ENCODE measurements at regions not wholly inside any gene's neighbourhood (a gene's known extent, or its start where the extent isn't known, plus 50 kb on each side); places are given as distances from the start of the nearest gene placed in this dataset.

DNA sequence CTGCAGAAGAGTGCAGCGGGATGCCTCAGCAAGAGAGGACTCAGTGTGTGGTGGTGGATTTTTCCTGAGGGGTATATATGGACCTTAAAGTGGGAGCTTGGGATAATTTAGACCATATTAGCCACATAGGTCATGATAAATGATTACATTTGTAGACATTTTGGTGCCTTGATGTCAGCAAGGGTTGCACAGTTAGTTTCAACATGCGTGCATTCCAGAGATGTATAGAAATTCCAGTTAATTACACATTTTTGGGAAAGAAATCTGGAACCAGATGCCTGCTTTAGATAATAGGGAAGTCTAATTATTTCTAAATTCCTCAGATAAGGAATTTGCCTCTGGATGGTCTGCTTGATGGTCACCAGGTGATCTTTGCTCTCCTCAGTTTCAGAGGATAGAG is 440.6 kb upstream of the PAPPA start:
- POLR2A ChIA-PET, result no interaction called here
- H3K4me3 ChIP-seq (ENCODE audit: low read depth, low read length), result no peak overlapping the region
- H3K36me3 ChIP-seq (ENCODE audit: control insufficient read depth, insufficient read depth, low read length), result no peaks in the 10 kb centered on the region
- TF ChIP-seq, protein P1, sequence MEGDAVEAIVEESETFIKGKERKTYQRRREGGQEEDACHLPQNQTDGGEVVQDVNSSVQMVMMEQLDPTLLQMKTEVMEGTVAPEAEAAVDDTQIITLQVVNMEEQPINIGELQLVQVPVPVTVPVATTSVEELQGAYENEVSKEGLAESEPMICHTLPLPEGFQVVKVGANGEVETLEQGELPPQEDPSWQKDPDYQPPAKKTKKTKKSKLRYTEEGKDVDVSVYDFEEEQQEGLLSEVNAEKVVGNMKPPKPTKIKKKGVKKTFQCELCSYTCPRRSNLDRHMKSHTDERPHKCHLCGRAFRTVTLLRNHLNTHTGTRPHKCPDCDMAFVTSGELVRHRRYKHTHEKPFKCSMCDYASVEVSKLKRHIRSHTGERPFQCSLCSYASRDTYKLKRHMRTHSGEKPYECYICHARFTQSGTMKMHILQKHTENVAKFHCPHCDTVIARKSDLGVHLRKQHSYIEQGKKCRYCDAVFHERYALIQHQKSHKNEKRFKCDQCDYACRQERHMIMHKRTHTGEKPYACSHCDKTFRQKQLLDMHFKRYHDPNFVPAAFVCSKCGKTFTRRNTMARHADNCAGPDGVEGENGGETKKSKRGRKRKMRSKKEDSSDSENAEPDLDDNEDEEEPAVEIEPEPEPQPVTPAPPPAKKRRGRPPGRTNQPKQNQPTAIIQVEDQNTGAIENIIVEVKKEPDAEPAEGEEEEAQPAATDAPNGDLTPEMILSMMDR (IDR thresholded peaks at IDR 0.05; ENCODE audit: insufficient read depth, low read depth, low read length), result no peak
- no peaks in the 10 kb centered on the region for H3K27me3 ChIP-seq (ENCODE audit: control insufficient read depth, insufficient read depth, low read length)
- CTCF ChIA-PET, result interaction anchor here (0.9 to 1.2 kb wide), 2 partner anchors 12 to 60 kb away, joined by 3 read pairs; no protein-coding TSS in a partner anchor
- DNase-seq (ENCODE audit: low read depth), result no peak

DNA sequence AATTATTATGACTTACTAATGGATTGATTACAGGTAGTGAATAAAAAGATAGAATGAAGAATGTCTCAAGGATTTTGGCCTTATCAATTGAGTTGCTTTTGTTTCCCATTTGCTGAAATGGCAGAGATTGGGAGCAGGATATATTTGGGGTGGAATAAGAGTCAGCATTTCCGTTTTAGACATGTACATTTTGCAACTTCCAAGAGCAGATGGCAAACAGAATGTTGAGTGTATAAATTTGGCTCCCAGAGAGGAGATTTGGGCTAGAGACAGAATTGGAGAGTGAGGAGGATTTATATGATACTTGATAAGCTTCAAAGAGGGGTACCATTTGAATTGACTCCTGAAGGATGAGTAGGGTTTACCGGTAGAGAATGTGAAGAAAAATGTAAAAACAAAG is 437.9 kb upstream of the PAPPA start:
- TF ChIP-seq, protein P1 (IDR thresholded peaks at IDR 0.05; ENCODE audit: insufficient read depth, low read depth, low read length), result no peak
- Histone ChIP-seq H3K36me3 (ENCODE audit: control insufficient read depth, insufficient read depth, low read length) (no peaks in the 10 kb centered on the region), H3K27me3 (ENCODE audit: control insufficient read depth, insufficient read depth, low read length) (no peaks in the 10 kb centered on the region), H3K4me3 (ENCODE audit: low read depth, low read length) (no peak overlapping the region)
- ChIA-PET CTCF (no interaction called here), POLR2A (interaction anchor here (0.6 kb wide), 1 partner anchor 676 kb away, joined by 3 read pairs; no protein-coding TSS in a partner anchor)
- DNase-seq (ENCODE audit: low read depth), result no peak

DNA sequence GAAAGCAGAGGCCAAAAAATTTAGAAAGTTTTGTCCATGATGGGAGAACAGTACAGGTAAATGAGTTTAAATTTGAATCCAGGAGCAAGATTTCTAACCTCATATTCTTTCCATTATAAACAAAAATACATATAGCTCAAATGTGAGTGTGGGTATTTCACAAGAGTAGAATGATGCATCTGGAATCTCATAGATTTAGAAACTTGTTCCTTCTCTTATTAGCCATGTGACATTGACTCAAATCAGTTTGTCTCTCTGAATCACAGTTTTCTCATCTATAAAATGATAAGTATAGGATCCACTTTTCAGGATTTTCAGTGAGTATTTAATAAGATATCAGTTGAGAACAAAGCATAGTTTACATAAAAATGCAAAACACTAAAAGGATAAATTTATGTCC is 436.3 kb upstream of the PAPPA start:
- Histone ChIP-seq H3K4me3 (ENCODE audit: low read depth, low read length) (no peak overlapping the region), H3K36me3 (ENCODE audit: control insufficient read depth, insufficient read depth, low read length) (no peaks in the 10 kb centered on the region), H3K27me3 (ENCODE audit: control insufficient read depth, insufficient read depth, low read length) (no peaks in the 10 kb centered on the region)
- TF ChIP-seq, protein P1 (IDR thresholded peaks at IDR 0.05; ENCODE audit: insufficient read depth, low read depth, low read length), result no peak
- CTCF ChIA-PET, result interaction anchor here (1.1 kb wide), 1 partner anchor 345 kb away, joined by 3 read pairs; no protein-coding TSS in a partner anchor
- DNase-seq (ENCODE audit: low read depth), result no peak
- POLR2A ChIA-PET, result no interaction called here

DNA sequence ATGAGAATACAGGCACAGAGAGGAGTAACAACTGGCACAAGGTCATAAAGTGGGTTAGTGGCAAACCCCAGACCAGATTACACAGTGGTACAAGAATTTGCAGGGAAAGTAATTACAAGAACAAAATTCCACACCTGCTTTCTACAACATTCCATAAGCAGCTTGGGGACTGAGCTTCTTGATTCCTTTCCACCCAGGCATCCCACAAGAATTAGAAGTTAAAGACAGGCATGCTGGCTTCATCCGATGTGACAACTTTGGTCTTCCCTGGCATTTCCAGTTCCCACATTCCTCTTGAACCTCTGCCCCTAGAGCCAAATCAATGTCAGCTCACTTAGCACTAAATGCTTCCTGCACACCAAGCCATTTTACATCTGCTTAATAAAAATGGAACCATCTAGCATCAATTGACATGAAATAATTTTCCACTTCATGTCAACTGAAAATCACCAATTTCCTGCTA is 435.8 kb upstream of the PAPPA start:
- ChIA-PET CTCF (interaction anchor here (1.1 kb wide), 1 partner anchor 345 kb away, joined by 3 read pairs; no protein-coding TSS in a partner anchor), POLR2A (no interaction called here)
- H3K36me3 ChIP-seq (ENCODE audit: control insufficient read depth, insufficient read depth, low read length), result no peaks in the 10 kb centered on the region
- TF ChIP-seq, protein P1 (IDR thresholded peaks at IDR 0.05; ENCODE audit: insufficient read depth, low read depth, low read length), result no peak
- peak; percentile 28 for DNase-seq (ENCODE audit: low read depth)
- no peak overlapping the region for H3K4me3 ChIP-seq (ENCODE audit: low read depth, low read length)
- no peaks in the 10 kb centered on the region for H3K27me3 ChIP-seq (ENCODE audit: control insufficient read depth, insufficient read depth, low read length)

DNA sequence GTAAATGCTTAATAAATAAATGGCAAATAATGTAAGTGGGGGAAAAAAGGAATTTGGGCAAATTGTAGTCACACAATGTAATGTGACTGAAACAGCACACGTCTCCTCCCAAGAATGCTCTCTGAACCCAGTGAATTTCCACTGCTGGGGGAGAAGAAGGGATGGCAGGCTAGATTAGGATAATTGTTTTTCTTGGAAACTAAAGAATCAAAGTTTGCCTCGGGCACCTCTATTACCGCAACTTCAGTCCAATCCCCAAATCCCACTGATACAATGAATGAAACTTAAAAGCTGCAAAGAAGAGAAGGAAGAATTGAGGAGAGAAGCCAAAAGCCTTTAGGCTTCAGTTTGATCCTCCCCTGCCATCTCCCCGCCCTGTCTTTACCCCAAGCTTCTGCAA is 423.2 kb upstream of the PAPPA start:
- ChIA-PET CTCF (interaction anchor here (1.2 kb wide), 1 partner anchor 10 kb away, joined by 4 read pairs; no protein-coding TSS in a partner anchor), POLR2A (no interaction called here)
- H3K27me3 ChIP-seq (ENCODE audit: control insufficient read depth, insufficient read depth, low read length), result no peaks in the 10 kb centered on the region
- H3K4me3 ChIP-seq (ENCODE audit: low read depth, low read length), result no peak overlapping the region
- no peaks in the 10 kb centered on the region for H3K36me3 ChIP-seq (ENCODE audit: control insufficient read depth, insufficient read depth, low read length)
- DNase-seq (ENCODE audit: low read depth), result no peak
- TF ChIP-seq, protein P1 (IDR thresholded peaks at IDR 0.05; ENCODE audit: insufficient read depth, low read depth, low read length), result no peak
